Kidney glomerular epithelial cell (primary cell): ENCODE measurements at regions not wholly inside any gene's neighbourhood (a gene's known extent, or its start where the extent isn't known, plus 50 kb on each side); places are given as distances from the start of the nearest gene placed in this dataset.
A peak's percentile ranks its signal among the peaks of the same experiment; 100 is the strongest.

Source experiments
- DNase-seq: peaks from one replicate; lab custom pipeline; 2025; lab: John Stamatoyannopoulos, UW

GRCh38 chr6:44608175-44608574 is 220.7 kb downstream of the CDC5L start:
- no peak for DNase-seq

GRCh38 chr6:44609051-44609612 is 221.6 kb downstream of the CDC5L start:
- no peak for DNase-seq

- no peak for DNase-seq
Observed at GRCh38 chr6:44614396-44614795, 226.9 kb downstream of the CDC5L start.

GRCh38 chr6:44615621-44616020 is 228.1 kb downstream of the CDC5L start:
- DNase-seq = no peak

- no peak for DNase-seq
Observed at GRCh38 chr6:44617416-44617815, 229.9 kb downstream of the CDC5L start.

- no peak for DNase-seq
Observed at GRCh38 chr6:44618371-44618770, 230.9 kb downstream of the CDC5L start.

- DNase-seq = no peak
Observed at GRCh38 chr6:44620922-44621321, 233.4 kb downstream of the CDC5L start.

GRCh38 chr6:44621846-44622245 is 234.3 kb downstream of the CDC5L start:
- peak; percentile 7 for DNase-seq

GRCh38 chr6:44622555-44622954 is 235.0 kb downstream of the CDC5L start:
- DNase-seq = no peak

- no peak for DNase-seq
Observed at GRCh38 chr6:44622956-44623355, 235.4 kb downstream of the CDC5L start.

GRCh38 chr6:44624226-44624625 is 236.7 kb downstream of the CDC5L start:
- DNase-seq = no peak

GRCh38 chr6:44624936-44625573 is 237.5 kb downstream of the CDC5L start:
- no peak for DNase-seq

- DNase-seq = no peak
Observed at GRCh38 chr6:44625996-44626395, 238.5 kb downstream of the CDC5L start.

GRCh38 chr6:44626616-44627015 is 239.1 kb downstream of the CDC5L start:
- DNase-seq = no peak

- DNase-seq = no peak
Observed at GRCh38 chr6:44627091-44627882, 239.8 kb downstream of the CDC5L start.

GRCh38 chr6:44627883-44628271 is 240.4 kb downstream of the CDC5L start:
- no peak for DNase-seq

GRCh38 chr6:44628347-44628746 is 240.8 kb downstream of the CDC5L start:
- DNase-seq = no peak

- DNase-seq = no peak
Observed at GRCh38 chr6:44629636-44630035, 242.1 kb downstream of the CDC5L start.

- DNase-seq = no peak
Observed at GRCh38 chr6:44630125-44631028, 242.9 kb downstream of the CDC5L start.

GRCh38 chr6:44631968-44632367 is 244.5 kb downstream of the CDC5L start:
- no peak for DNase-seq

GRCh38 chr6:44634321-44634720 is 246.8 kb downstream of the CDC5L start:
- DNase-seq = no peak

- no peak for DNase-seq
Observed at GRCh38 chr6:44635486-44635885, 248.0 kb downstream of the CDC5L start.
